ENCODE measurements at regions not wholly inside any gene's neighbourhood (a gene's known extent, or its start where the extent isn't known, plus 50 kb on each side); places are given as distances from the start of the nearest gene placed in this dataset.

GRCh38 chrX:39189431-39189830 is 388.2 kb downstream of the MID1IP1 start:
- H4K5ac ChIP-seq (ENCODE audit: insufficient read length, low read depth, low read length) = no peak overlapping the region
- no peaks in the 10 kb centered on the region for H3K79me2 ChIP-seq (ENCODE audit: insufficient read depth, low read length)
- H3K56ac ChIP-seq (ENCODE audit: insufficient read length, low read depth, low read length) = no peak overlapping the region
- no peaks in the 10 kb centered on the region for H3K27me3 ChIP-seq (ENCODE audit: insufficient read depth, low read length)
- H3K9me3 ChIP-seq (ENCODE audit: control insufficient read depth, low read depth, low read length) = no peaks in the 10 kb centered on the region
- no peak overlapping the region for H2AK5ac ChIP-seq (ENCODE audit: insufficient read length, low read length)
- Mint-ChIP-seq H3K9me3 (peaks cover 70 to 71% of the 10 kb centered on the region in 2 experiments), H3K27me3 (ENCODE audit: low read depth) (peaks cover 2% of the 10 kb centered on the region), H3K36me3 (ENCODE audit: insufficient read depth in 1 of 3, low read depth in 3 of 3) (peaks cover 4 to 22% (median 9%) of the 10 kb centered on the region in 3 experiments), H3K4me3 (no peak overlapping the region), H3K27ac (no peak overlapping the region), H3K4me1 (peaks cover 14 to 15% of the 10 kb centered on the region in 2 experiments)
- no peak overlapping the region for H4K91ac ChIP-seq (ENCODE audit: insufficient read length, low read depth, low read length)
- H4K8ac ChIP-seq (replicated peaks; ENCODE audit: insufficient read length, low read depth, low read length) = no peak overlapping the region
- H2BK12ac ChIP-seq (ENCODE audit: insufficient read length, low read depth, low read length) = no peak overlapping the region
- no peak overlapping the region for H2AFZ ChIP-seq (ENCODE audit: low read length)
- H3K9ac ChIP-seq (ENCODE audit: extremely low read depth, insufficient read length, low read length) = no peak overlapping the region
- no peak for DNase-seq
- no peaks in the 10 kb centered on the region for H3K23me2 ChIP-seq (ENCODE audit: insufficient read length, low read depth, low read length, poor library complexity, severe bottlenecking)
- H3K18ac ChIP-seq (ENCODE audit: insufficient read length, low read depth, low read length) = no peak overlapping the region
- peaks cover 3% of the 10 kb centered on the region; the same call in 1 of the 2 replicates for H3K4me1 ChIP-seq (ENCODE audit: insufficient read depth, low read length)
- H3K4ac ChIP-seq (ENCODE audit: low read depth, low read length) = no peak overlapping the region
- no peaks in the 10 kb centered on the region for H3K79me1 ChIP-seq (ENCODE audit: insufficient read depth, low read depth, low read length, poor library complexity, severe bottlenecking)
- no peak overlapping the region for H3K27ac ChIP-seq (ENCODE audit: insufficient read length, low read depth, low read length)
- TF ChIP-seq, protein P1, sequence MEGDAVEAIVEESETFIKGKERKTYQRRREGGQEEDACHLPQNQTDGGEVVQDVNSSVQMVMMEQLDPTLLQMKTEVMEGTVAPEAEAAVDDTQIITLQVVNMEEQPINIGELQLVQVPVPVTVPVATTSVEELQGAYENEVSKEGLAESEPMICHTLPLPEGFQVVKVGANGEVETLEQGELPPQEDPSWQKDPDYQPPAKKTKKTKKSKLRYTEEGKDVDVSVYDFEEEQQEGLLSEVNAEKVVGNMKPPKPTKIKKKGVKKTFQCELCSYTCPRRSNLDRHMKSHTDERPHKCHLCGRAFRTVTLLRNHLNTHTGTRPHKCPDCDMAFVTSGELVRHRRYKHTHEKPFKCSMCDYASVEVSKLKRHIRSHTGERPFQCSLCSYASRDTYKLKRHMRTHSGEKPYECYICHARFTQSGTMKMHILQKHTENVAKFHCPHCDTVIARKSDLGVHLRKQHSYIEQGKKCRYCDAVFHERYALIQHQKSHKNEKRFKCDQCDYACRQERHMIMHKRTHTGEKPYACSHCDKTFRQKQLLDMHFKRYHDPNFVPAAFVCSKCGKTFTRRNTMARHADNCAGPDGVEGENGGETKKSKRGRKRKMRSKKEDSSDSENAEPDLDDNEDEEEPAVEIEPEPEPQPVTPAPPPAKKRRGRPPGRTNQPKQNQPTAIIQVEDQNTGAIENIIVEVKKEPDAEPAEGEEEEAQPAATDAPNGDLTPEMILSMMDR (conservative IDR thresholded peaks at IDR 0.05) = no peak
- no peak overlapping the region for H2BK5ac ChIP-seq (ENCODE audit: insufficient read length, low read length)
- H3T11ph ChIP-seq (ENCODE audit: low read length) = no peak overlapping the region
- H2BK20ac ChIP-seq (ENCODE audit: low read depth, low read length, poor library complexity, severe bottlenecking) = no peak overlapping the region
- no peak overlapping the region for H3K14ac ChIP-seq (ENCODE audit: insufficient read depth, low read length)
- no peak overlapping the region for H3K23ac ChIP-seq (ENCODE audit: insufficient read length, low read depth, low read length)
- no peaks in the 10 kb centered on the region for H4K20me1 ChIP-seq (ENCODE audit: control insufficient read depth, insufficient read depth, insufficient read length)
- no peak overlapping the region for H2BK15ac ChIP-seq (ENCODE audit: low read depth, low read length)
- no CpG with 5 or more reads among the region's 1 CpG for WGBS (ENCODE audit: extremely low coverage, insufficient read length, low lambda C conversion rate)
- H3K4me2 ChIP-seq (ENCODE audit: insufficient read depth, insufficient read length, low read length) = no peak overlapping the region
- no peak overlapping the region for H2BK120ac ChIP-seq (ENCODE audit: low read depth, low read length, poor library complexity, severe bottlenecking)

All from H9 (cell line).